ENCODE measurements at regions not wholly inside any gene's neighbourhood (a gene's known extent, or its start where the extent isn't known, plus 50 kb on each side); places are given as distances from the start of the nearest gene placed in this dataset.

DNA sequence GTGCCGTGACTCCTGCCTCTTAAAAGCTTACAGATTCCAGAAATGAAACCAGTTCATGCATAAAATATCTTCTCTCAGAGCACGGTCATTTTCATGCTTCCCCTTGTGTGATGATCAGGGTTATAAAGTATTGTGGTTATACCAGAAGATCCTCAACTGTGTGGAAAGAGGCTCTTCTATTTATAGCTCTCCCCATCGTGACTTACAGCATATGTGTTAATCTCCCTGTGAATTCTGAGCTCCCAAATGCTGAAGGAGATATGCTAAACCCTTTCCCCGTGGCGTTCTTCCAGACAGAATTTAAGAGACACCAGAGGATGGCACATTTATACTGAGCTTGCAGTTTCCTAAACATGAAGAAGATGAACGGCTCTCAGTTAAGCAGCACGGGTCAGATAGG, 158.8 kb downstream of the CDH26 start:
- no peak for ATAC-seq
- no peak for DNase-seq
- Mint-ChIP-seq H3K9me3 (no peaks in the 10 kb centered on the region), H3K4me1 (peaks cover 3 to 11% (median 7%) of the 10 kb centered on the region in 4 donors), H3K27ac (no peak overlapping the region), H3K36me3 (no peaks in the 10 kb centered on the region), H3K4me3 (no peak overlapping the region), H3K27me3 (peaks cover 0 to 9% (median 5%) of the 10 kb centered on the region in 5 donors)
- POLR2A ChIA-PET = no interaction called here

DNA sequence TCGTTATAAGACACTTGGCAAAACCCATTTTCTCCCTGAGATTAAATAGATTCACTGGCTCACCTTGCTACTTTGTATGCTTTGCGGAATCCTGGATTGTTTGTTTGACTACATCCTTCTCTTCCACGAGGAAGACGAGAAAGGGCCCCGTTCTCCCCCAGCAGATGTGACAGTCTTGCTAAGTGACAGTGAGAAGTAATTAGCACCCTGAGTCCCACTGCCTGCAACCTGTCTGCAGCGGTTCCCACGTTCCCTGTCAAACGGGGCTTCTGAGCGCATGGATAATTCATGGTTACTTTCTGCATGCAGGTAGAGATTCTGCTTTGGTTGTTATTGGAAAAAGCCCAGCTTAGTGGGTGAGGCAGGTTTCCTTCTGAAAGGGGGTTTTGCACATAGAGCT, 163.7 kb downstream of the CDH26 start:
- no peak overlapping the region for H3K27ac Mint-ChIP-seq
- no peaks in the 10 kb centered on the region for H3K9me3 Mint-ChIP-seq
- H3K27me3 Mint-ChIP-seq = peaks cover 0 to 7% (median 2%) of the 10 kb centered on the region in 5 donors
- DNase-seq (no peak), ATAC-seq (no peak)
- H3K4me3 Mint-ChIP-seq = no peak overlapping the region
- no peaks in the 10 kb centered on the region for H3K36me3 Mint-ChIP-seq
- H3K4me1 Mint-ChIP-seq = peaks cover 3 to 5% (median 4%) of the 10 kb centered on the region in 4 donors
- POLR2A ChIA-PET = no interaction called here

DNA sequence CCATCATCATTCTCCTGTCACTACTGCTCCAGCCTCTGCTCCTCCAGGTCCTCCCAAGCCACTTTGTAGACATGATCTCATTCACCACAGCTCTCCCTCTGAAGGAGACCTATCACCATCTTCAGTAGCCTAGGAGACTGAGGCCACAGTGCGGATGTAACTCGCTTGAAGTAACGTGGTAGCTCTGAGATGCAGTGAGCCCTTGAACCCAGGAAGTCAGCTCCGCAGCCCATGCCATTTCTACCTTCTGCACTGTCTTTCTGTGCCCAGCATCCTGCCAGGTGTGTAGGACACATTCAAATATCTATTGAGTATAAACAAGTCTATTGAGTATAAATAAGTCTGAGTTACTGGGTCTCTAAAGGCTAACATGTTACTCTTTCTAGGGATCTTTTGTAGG, 164.4 kb downstream of the CDH26 start:
- H3K4me1 Mint-ChIP-seq = no peaks in the 10 kb centered on the region
- no peak for ATAC-seq
- no peaks in the 10 kb centered on the region for H3K9me3 Mint-ChIP-seq
- H3K27ac Mint-ChIP-seq = no peak overlapping the region
- peaks cover 0 to 3% (median 2%) of the 10 kb centered on the region in 5 donors for H3K27me3 Mint-ChIP-seq
- POLR2A ChIA-PET = no interaction called here
- H3K36me3 Mint-ChIP-seq = no peaks in the 10 kb centered on the region
- no peak overlapping the region for H3K4me3 Mint-ChIP-seq
- no peak for DNase-seq

DNA sequence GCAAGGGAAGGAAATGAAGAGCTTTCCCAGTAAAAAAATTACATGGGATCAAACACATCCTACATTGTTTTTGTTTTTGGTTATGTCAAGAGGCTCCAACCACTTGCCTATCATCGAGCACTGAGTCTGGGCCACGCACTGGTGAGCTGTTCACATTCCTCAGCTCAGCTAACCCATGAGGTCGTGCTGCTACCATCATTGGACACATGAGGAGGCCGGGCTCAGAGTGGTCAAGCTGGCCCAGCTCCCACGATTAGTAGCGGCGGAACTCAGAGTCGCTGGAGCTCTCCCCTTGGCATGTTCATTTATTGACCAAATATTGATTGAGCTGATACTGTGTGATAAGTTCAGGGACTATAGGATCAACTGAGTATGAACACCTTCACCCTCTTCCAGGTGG, 164.9 kb downstream of the CDH26 start:
- no peaks in the 10 kb centered on the region for H3K9me3 Mint-ChIP-seq
- H3K27me3 Mint-ChIP-seq = peaks cover 0 to 4% (median 2%) of the 10 kb centered on the region in 5 donors
- ATAC-seq = no peak
- POLR2A ChIA-PET = no interaction called here
- no peak overlapping the region for H3K4me3 Mint-ChIP-seq
- DNase-seq = no peak
- no peaks in the 10 kb centered on the region for H3K36me3 Mint-ChIP-seq
- H3K4me1 Mint-ChIP-seq = no peaks in the 10 kb centered on the region
- no peak overlapping the region for H3K27ac Mint-ChIP-seq

DNA sequence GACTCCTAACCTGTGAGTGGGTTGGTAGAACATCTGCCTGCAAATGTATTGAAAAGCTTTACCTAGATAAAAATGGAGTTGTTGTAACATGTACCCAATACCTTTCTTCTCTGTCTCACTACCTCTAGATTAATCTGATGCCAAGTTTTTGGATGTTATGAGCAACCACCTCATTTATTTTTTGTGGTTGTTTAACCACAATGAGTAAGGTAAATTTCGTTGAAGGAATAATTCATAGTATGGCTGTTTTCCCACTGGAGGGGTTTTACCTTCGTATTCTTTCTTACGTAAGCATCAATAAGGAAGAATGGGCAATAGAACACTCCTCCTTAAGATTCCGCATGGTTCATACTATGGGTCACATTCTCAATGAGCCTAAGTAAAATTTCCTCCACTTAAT, 165.4 kb downstream of the CDH26 start:
- Mint-ChIP-seq H3K4me3 (no peak overlapping the region), H3K27ac (no peak overlapping the region), H3K27me3 (peaks cover 0 to 7% (median 2%) of the 10 kb centered on the region in 5 donors), H3K36me3 (no peaks in the 10 kb centered on the region), H3K4me1 (no peaks in the 10 kb centered on the region), H3K9me3 (no peaks in the 10 kb centered on the region)
- DNase-seq = no peak
- POLR2A ChIA-PET = no interaction called here
- ATAC-seq = no peak

DNA sequence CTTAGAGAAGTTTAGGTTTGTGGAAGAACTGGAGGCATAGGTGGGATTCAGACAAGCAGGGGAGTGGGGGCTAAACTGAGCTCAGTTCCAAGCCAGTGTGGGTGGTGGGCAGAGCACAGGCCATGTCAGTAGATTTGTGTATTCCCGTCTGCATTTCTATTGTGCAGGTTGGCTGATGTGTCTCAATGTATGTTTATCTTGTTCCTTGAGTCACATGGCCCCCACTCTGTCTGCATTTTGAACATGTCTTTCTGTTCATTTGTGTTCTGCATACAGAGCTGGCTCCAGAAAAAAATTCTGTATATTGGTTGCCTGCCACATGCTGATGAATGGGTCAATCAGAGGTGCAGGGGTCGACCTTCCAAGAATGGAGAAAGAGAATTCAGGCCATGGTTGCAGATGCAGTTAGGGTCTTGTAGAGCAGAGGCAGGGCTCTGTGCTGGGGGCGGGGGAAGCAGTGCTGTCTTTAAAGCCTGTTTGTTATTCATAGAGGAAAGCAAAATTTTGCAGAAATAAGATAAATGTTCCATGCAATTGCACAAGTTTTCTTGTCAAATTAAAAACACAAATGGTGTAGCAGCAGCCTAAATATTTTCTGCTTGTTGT, 166.7 kb downstream of the CDH26 start:
- POLR2A ChIA-PET = no interaction called here
- H3K36me3 Mint-ChIP-seq = no peaks in the 10 kb centered on the region

DNA sequence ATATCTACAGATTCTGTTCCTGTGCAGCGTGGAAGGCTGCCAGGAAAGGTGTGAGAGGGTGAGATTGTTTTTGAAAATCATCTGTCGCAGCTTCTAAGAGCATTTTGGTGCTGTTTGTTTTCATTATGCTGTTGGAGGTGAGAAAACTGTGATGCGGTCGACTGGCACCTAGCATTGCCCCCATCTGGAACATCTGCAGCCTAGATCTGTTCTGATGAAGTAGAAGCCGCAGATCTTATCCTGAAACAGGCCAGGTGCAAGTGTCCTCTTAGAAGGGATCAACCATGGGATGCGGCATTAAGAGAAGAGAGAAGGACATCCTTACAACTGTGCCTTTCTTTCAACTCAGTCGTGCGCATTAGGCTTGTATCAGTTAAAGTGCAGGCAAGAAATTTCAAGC, 167.3 kb downstream of the CDH26 start:
- no peak for ATAC-seq
- Mint-ChIP-seq H3K9me3 (no peaks in the 10 kb centered on the region), H3K4me3 (no peak overlapping the region), H3K27me3 (peaks cover 0 to 7% (median 2%) of the 10 kb centered on the region in 5 donors), H3K36me3 (no peaks in the 10 kb centered on the region), H3K4me1 (no peaks in the 10 kb centered on the region), H3K27ac (no peak overlapping the region)
- no peak for DNase-seq
- POLR2A ChIA-PET = no interaction called here

More for the DNA sequence above, 166.7 kb downstream of the CDH26 start:
- H3K27ac Mint-ChIP-seq = no peak overlapping the region
- H3K4me1 Mint-ChIP-seq = no peaks in the 10 kb centered on the region
- ATAC-seq = no peak
- DNase-seq = no peak
- H3K9me3 Mint-ChIP-seq = no peaks in the 10 kb centered on the region
- no peak overlapping the region for H3K4me3 Mint-ChIP-seq
- H3K27me3 Mint-ChIP-seq = peaks cover 0 to 7% (median 2%) of the 10 kb centered on the region in 5 donors

DNA sequence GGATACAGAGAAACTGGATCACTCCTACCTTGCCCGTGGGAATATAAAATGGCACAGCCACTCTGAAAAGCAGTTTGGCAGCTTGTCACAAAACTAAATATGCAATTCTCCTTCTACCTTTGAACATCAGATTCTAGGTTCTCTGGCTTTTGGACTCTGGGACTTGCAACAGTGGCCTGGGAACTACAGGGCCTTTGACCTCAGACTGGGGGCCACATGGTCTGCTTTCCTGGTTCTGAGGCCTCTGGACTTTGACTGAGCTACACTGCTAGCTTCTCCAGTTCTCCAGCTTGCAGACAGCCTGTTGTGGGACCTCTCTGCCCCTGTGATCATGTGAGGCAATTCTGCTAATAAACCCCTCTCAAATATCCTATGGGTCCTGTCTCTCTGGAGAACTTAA, 168.8 kb downstream of the CDH26 start:
- Mint-ChIP-seq H3K4me3 (no peak overlapping the region), H3K9me3 (no peaks in the 10 kb centered on the region), H3K27me3 (peaks cover 0 to 7% (median 2%) of the 10 kb centered on the region in 5 donors), H3K36me3 (no peaks in the 10 kb centered on the region), H3K4me1 (peaks cover 0 to 4% (median 0%) of the 10 kb centered on the region in 4 donors), H3K27ac (no peak overlapping the region)
- POLR2A ChIA-PET = no interaction called here
- DNase-seq (no peak), ATAC-seq (no peak)

DNA sequence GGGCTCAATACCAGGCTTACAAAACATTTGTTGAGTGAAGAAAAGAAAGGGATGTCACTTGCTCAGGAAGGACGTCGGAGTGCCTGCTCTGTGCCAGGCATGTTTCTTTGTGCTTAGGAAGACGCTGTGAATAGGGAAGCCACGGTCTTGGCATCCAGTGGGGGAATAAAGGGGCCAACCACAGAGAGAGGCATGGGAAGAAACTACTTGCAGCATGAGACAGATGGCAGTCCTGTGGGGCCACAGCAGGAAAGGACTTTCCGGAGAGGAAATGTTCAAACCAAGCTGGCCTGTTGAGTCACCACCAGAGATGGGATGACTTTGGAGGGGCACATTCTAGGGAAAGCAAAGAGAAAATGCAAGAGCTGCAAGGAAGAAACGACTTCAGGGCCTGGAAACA, 173.2 kb downstream of the CDH26 start:
- peaks cover 0 to 9% (median 0%) of the 10 kb centered on the region in 5 donors for H3K27me3 Mint-ChIP-seq
- no peaks in the 10 kb centered on the region for H3K9me3 Mint-ChIP-seq
- no peak overlapping the region for H3K27ac Mint-ChIP-seq
- H3K4me1 Mint-ChIP-seq = peaks cover 0 to 9% (median 0%) of the 10 kb centered on the region in 4 donors
- POLR2A ChIA-PET = no interaction called here
- ATAC-seq = no peak
- H3K36me3 Mint-ChIP-seq = no peaks in the 10 kb centered on the region
- no peak overlapping the region for H3K4me3 Mint-ChIP-seq
- DNase-seq = no peak

DNA sequence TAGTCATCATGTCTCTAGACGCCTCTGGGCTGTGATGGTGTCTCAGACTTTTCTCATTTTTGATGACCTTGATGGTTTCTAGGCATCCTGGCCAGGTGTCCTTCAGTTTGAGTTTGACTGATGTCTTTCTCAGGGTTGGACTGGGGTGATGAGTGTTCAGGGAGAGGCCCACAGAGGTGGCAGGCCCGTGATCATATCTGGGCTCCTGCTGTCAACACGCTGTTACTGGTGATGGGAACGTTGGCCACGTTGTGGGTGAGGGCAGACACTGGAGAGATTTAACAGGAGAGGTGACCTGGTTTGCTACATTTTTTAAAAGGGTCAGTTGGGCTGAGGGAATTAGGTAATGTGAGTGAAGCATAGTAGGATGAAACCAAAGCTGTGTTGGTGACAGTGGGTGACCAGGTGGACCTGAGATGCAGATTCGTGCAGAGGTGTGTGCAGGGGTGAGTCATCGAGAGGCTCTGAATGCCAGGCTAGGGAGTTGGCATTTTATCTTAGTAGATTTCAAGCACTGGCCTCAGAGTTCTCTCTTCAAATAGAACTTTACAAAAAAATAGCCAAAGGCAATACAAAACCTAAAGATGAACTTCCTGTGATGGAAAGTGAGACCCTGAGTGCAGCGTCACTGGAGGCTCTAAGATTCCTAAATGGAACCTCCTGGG, 174.1 kb downstream of the CDH26 start:
- POLR2A ChIA-PET = no interaction called here
- Mint-ChIP-seq H3K9me3 (no peaks in the 10 kb centered on the region), H3K4me3 (no peak overlapping the region), H3K27me3 (peaks cover 0 to 9% (median 0%) of the 10 kb centered on the region in 5 donors), H3K36me3 (no peaks in the 10 kb centered on the region), H3K27ac (no peak overlapping the region), H3K4me1 (peaks cover 0 to 12% (median 1%) of the 10 kb centered on the region in 4 donors)
- no peak for DNase-seq
- no peak for ATAC-seq

DNA sequence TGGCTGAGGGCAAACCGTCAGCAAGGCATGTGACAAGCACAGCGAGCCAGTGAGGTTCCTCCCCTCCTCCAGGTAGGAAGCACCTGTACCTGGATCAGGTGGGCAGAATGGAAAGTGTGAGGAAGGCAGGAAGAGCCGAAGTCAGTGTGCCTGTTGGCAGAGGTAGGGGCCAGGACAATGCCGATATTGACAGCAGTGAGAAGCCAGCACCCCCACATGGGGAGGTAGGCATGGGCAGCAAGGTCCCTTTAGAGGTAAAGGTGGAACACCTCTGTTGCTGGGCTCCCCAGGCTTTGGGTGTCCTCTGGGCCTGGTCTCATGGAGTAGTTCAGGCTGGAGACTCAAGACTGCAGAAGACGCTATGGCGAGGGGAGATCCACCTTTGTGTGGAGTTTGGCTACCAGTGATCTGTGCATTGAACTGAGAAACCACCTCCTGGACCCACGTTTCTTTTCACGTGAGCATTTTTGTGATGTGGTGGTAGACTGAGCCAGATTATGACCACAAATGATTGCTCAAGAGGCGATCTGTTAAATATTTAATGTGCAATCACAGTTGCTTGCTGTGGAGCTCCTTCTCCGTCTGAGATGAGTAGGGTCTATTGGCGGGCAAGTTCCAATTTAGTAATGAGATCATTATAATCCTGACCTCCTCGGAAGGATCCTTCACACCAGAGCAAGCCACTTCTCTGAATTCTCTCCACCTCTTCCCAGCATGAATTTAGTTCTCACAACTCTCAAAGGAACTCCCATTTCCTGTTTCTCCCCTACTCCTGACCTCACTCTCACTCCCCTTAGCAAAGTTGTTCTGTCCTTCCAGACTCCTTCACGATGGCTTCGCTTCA, 174.8 kb downstream of the CDH26 start:
- Mint-ChIP-seq H3K27me3 (peaks cover 0 to 9% (median 0%) of the 10 kb centered on the region in 5 donors), H3K36me3 (no peaks in the 10 kb centered on the region), H3K4me1 (peaks cover 0 to 15% (median 4%) of the 10 kb centered on the region in 4 donors), H3K27ac (no peak overlapping the region), H3K4me3 (no peak overlapping the region), H3K9me3 (no peaks in the 10 kb centered on the region)
- POLR2A ChIA-PET = no interaction called here
- DNase-seq (no peak), ATAC-seq (no peak)

DNA sequence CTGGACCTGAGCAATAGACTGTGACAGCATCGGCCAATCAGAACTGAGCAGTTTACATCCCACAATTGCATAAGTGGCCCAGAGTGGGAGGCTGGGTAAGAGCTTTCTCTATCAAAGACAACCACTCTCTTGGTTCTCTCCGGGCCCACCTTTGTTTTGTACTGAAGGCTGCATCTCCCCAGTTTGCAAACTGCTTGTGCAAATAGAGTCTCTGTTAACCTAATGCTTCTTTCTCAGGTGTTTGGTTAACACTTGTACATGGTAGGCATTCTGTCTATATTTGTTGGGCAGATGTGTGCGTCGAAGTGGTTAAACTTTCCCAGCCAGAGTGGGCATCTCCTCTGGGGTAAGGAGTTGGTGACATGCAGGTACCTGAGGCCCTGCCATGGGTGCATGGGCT, 177.1 kb downstream of the CDH26 start:
- Mint-ChIP-seq H3K27ac (no peak overlapping the region), H3K9me3 (no peaks in the 10 kb centered on the region), H3K27me3 (peaks cover 0 to 6% (median 0%) of the 10 kb centered on the region in 5 donors), H3K4me3 (no peak overlapping the region), H3K4me1 (peaks cover 0 to 19% (median 6%) of the 10 kb centered on the region in 4 donors), H3K36me3 (no peaks in the 10 kb centered on the region)
- ATAC-seq (no peak), DNase-seq (no peak)
- POLR2A ChIA-PET = no interaction called here

DNA sequence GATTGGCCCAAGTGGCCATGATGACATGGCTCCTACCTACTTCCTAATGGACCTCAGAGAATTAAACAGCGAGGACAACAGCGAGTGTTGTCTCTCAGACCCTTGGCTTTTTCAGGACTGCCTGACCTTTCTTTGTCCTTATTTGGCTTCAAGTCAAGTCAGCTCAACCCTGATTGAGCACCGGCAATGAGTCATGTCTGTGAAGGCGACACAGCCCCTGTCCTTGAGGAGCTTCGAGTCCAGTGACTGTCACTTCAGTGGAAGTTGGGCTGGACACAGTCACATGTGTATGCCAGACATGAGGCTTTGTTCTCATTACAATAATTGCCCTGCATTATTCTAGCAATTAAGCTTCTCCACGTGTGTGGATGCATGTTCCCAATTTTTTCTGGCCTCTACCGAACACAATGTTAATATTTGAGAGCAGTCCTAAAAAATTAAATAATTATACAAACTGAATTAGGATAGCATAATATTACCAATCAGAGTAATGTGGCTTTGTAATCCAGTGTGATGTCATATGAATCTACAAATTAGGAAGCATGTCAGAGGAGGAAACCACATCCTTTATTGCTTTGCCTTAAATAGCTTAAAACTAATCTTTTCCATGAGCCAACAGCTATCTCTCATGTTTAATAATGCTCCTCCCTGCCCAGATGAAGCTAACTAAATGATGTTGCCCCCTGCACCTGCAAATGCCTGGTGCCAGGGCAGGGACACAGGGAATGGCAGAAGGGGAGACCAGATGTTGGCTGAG, 178.6 kb downstream of the CDH26 start:
- POLR2A ChIA-PET = no interaction called here
- Mint-ChIP-seq H3K9me3 (no peaks in the 10 kb centered on the region), H3K4me1 (peaks cover 0 to 15% (median 6%) of the 10 kb centered on the region in 4 donors), H3K27ac (no peak overlapping the region), H3K36me3 (no peaks in the 10 kb centered on the region), H3K27me3 (peaks cover 0 to 6% (median 0%) of the 10 kb centered on the region in 5 donors), H3K4me3 (peak overlapping the region in 2 of 10 donors; percentile 15 to 16)
- DNase-seq = no peak
- ATAC-seq = no peak
